Small intestine (tissue), 7 donors: ENCODE measurements at regions not wholly inside any gene's neighbourhood (a gene's known extent, or its start where the extent isn't known, plus 50 kb on each side); places are given as distances from the start of the nearest gene placed in this dataset.
"Not testable (repeated sequence)": the region's sequence is repeated elsewhere in the genome, so short reads cannot be mapped to it uniquely, and the experiment has no call there.

Experiments
- DNase-seq, 2 donors: peaks; one replicate each; pipeline versions ENCODE4 v3.0.0 to v3.0.0-alpha.2; 2013
- FAIRE-seq: peaks from 2 replicates; lab custom pipeline; 2012; peaks lifted over from hg19 to GRCh38; lab: Jason Lieb, UNC
- H3K27ac ChIP-seq, 3 donors: one replicate each; pipeline ENCODE4 v1.5.1; 2013; ENCODE audit warnings: low read length in 2 of 3, mild to moderate bottlenecking in 2 of 3, control low read depth in 1 of 3, inconsistent platforms in 1 of 3, low read depth in 1 of 3, moderate library complexity in 1 of 3
- H3K27me3 ChIP-seq, 3 donors: one replicate each; pipeline ENCODE4 v1.6.1; 2013; ENCODE audit warnings: low read length in 3 of 3, inconsistent platforms in 1 of 3; ENCODE audit not compliant: control insufficient read depth in 3 of 3, insufficient read depth in 3 of 3
- H3K36me3 ChIP-seq, 3 donors: one replicate each; pipeline ENCODE4 v1.6.1; 2013; ENCODE audit warnings: low read length in 3 of 3, inconsistent platforms in 1 of 3, low read depth in 1 of 3, mild to moderate bottlenecking in 1 of 3, moderate library complexity in 1 of 3; ENCODE audit not compliant: control insufficient read depth in 3 of 3, insufficient read depth in 2 of 3
- H3K4me1 ChIP-seq, 3 donors: one replicate each; pipeline ENCODE4 v1.6.1; 2013; ENCODE audit warnings: low read length in 2 of 3, inconsistent platforms in 1 of 3, low read depth in 1 of 3, mild to moderate bottlenecking in 1 of 3, moderate library complexity in 1 of 3; ENCODE audit not compliant: control insufficient read depth in 3 of 3, insufficient read depth in 2 of 3
- H3K4me3 ChIP-seq, 3 donors: one replicate each; pipeline ENCODE4 v1.5.1; 2013; ENCODE audit warnings: low read length in 3 of 3, control low read depth in 1 of 3, inconsistent platforms in 1 of 3, low read depth in 1 of 3, mild to moderate bottlenecking in 1 of 3, moderate library complexity in 1 of 3
- H3K9me3 ChIP-seq, 2 donors: one replicate each; pipeline ENCODE4 v1.6.1; 2013; ENCODE audit warnings: low read depth in 1 of 2, low read length in 1 of 2; ENCODE audit not compliant: control insufficient read depth in 2 of 2, insufficient read depth in 1 of 2
- WGBS, 3 donors: extraction: QIAGEN DNeasy Blood & Tissue Kit; methylation state at CpG; one replicate each; pipeline ENCODE4 v1.1.7; 2013; 5-methylcytosine and 5-hydroxymethylcytosine counted together
- donor health status: healthy with polysubstance abuse.
- donor health status: control.
- donor health status: control.
- donor health status: Bipolar disorder and iron deficiency.
- donor health status: healthy.

- DNase-seq (no peak), FAIRE-seq (no peak)
- no peaks in the 10 kb centered on the region for H3K27me3 ChIP-seq
- 29 to 43% (median 38%) methylated on average over 2 of the region's 2 CpGs for WGBS, 3 donors
- no peaks in the 10 kb centered on the region for H3K4me1 ChIP-seq
- H3K36me3 ChIP-seq = no peaks in the 10 kb centered on the region
- no peak overlapping the region for H3K27ac ChIP-seq
- no peak overlapping the region for H3K4me3 ChIP-seq
- no peaks in the 10 kb centered on the region for H3K9me3 ChIP-seq
Observed at GRCh38 chr11:28792856-28793255, 684.7 kb downstream of the METTL15 start.

DNA sequence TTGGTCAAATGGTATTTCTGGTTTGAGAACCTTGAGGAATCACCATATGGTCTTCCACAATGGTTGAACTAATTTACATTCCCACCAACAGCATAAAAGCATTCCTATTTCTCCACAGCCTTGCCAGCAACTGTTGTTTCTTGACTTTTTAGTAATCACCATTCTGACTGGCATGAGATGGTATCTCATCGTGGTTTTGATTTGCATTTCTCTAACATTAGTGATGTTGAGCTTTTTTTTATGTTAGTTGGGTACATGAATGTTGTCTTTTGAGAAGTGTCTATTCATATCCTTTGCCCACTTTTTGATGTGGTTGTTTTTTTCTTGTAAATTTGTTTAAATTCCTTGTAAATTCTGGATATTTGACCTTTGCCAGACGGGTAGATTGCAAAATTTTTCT lies 679.7 kb downstream of the METTL15 start:
- H3K36me3 ChIP-seq, H3K27me3 ChIP-seq, DNase-seq, H3K9me3 ChIP-seq, H3K4me1 ChIP-seq, H3K4me3 ChIP-seq, FAIRE-seq, H3K27ac ChIP-seq: not testable (repeated sequence)
- 61 to 74% (median 73%) methylated on average over 2 of the region's 2 CpGs for WGBS, 3 donors

DNA sequence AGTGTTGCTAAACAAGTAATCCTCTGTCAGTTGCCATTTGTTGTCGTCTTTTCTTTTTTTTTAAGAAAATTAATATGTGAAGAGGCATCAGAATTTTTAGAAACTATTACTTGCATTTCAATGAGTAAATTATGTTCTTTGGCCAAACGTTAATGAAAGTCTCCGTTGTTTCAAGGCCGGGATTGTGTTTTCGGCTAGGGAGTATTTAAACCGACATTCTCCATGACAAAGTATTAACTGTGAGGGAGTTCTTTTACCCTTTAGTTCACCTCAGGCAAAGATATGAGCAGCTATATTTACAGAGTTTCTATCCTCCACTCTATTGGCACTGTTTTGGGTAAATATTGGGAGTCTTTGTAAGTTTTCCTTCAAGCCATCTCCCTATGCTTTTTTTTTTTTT lies 668.9 kb downstream of the METTL15 start:
- no peaks in the 10 kb centered on the region for H3K4me1 ChIP-seq
- H3K9me3 ChIP-seq = peaks cover 2 to 9% of the 10 kb centered on the region in 2 donors
- no peaks in the 10 kb centered on the region for H3K27me3 ChIP-seq
- no peak overlapping the region for H3K4me3 ChIP-seq
- WGBS, 3 donors = 82 to 91% (median 90%) methylated on average over 6 of the region's 6 CpGs
- H3K27ac ChIP-seq = no peak overlapping the region
- DNase-seq = no peak
- FAIRE-seq = no peak
- no peaks in the 10 kb centered on the region for H3K36me3 ChIP-seq

- Histone ChIP-seq H3K9me3 (peaks cover 2 to 8% of the 10 kb centered on the region in 2 donors), H3K36me3 (no peaks in the 10 kb centered on the region), H3K27me3 (no peaks in the 10 kb centered on the region), H3K27ac (no peak overlapping the region), H3K4me1 (no peaks in the 10 kb centered on the region), H3K4me3 (no peak overlapping the region)
- WGBS, 3 donors = 79 to 93% (median 90%) methylated on average over 1 of the region's 1 CpG
- no peak for DNase-seq
- FAIRE-seq = no peak
Observed at GRCh38 chr11:28773606-28774005, 665.4 kb downstream of the METTL15 start.

GRCh38 chr11:28770806-28771205 lies 662.6 kb downstream of the METTL15 start:
- FAIRE-seq (no peak), DNase-seq (no peak)
- Histone ChIP-seq H3K36me3 (no peaks in the 10 kb centered on the region), H3K9me3 (peaks cover 2 to 8% of the 10 kb centered on the region in 2 donors), H3K4me3 (no peak overlapping the region), H3K27me3 (no peaks in the 10 kb centered on the region), H3K27ac (no peak overlapping the region), H3K4me1 (no peaks in the 10 kb centered on the region)
- 78 to 91% (median 81%) methylated on average over 1 of the region's 1 CpG for WGBS, 3 donors

DNA sequence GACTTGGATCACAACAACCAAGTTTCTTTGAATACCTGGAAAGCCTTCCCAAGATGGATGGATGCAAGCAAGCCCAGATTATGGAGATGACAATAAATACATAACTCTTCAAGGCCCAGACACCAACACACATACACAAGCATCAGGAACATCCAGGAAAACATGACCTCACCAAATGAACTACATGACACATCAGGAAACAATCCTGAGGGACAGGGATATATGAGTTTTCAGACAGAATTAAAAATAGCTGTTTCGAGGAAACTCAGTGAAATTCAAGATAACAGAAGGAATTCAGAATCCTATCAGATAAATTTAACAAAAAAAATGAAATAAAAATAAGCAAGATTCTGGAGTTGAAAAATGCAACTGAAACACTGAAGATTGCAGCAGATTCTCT lies 659.4 kb downstream of the METTL15 start:
- H3K27me3 ChIP-seq = no peaks in the 10 kb centered on the region
- H3K4me3 ChIP-seq = no peak overlapping the region
- FAIRE-seq = no peak

GRCh38 chr11:28763876-28764275 lies 655.7 kb downstream of the METTL15 start:
- no peaks in the 10 kb centered on the region for H3K36me3 ChIP-seq
- no peaks in the 10 kb centered on the region for H3K27me3 ChIP-seq
- no peak for DNase-seq
- no peak overlapping the region for H3K27ac ChIP-seq
- H3K4me3 ChIP-seq = no peak overlapping the region
- FAIRE-seq = no peak
- H3K9me3 ChIP-seq = no peaks in the 10 kb centered on the region
- H3K4me1 ChIP-seq = no peaks in the 10 kb centered on the region
- WGBS, 3 donors = 76 to 89% (median 80%) methylated on average over 1 of the region's 1 CpG

More for the DNA sequence above, 659.4 kb downstream of the METTL15 start:
- WGBS, 3 donors = 61 to 73% (median 68%) methylated on average over 1 of the region's 1 CpG
- Histone ChIP-seq H3K9me3 (no peaks in the 10 kb centered on the region), H3K4me1 (no peaks in the 10 kb centered on the region), H3K36me3 (no peaks in the 10 kb centered on the region), H3K27ac (no peak overlapping the region)
- DNase-seq = no peak

GRCh38 chr11:28763151-28763550 lies 655.0 kb downstream of the METTL15 start:
- Histone ChIP-seq H3K4me1 (no peaks in the 10 kb centered on the region), H3K27ac (no peak overlapping the region), H3K9me3 (no peaks in the 10 kb centered on the region), H3K4me3 (no peak overlapping the region), H3K27me3 (no peaks in the 10 kb centered on the region), H3K36me3 (no peaks in the 10 kb centered on the region)
- no peak for FAIRE-seq
- DNase-seq = no peak
- WGBS, 3 donors = 69 to 79% (median 76%) methylated on average over 1 of the region's 1 CpG

GRCh38 chr11:28760676-28761390 lies 652.6 kb downstream of the METTL15 start:
- no peaks in the 10 kb centered on the region for H3K4me1 ChIP-seq
- no peak overlapping the region for H3K27ac ChIP-seq
- no peak for DNase-seq
- no peaks in the 10 kb centered on the region for H3K9me3 ChIP-seq
- H3K27me3 ChIP-seq = no peaks in the 10 kb centered on the region
- no peak for FAIRE-seq
- H3K36me3 ChIP-seq = no peaks in the 10 kb centered on the region
- WGBS, 3 donors = 82 to 92% (median 85%) methylated on average over 8 of the region's 8 CpGs
- no peak overlapping the region for H3K4me3 ChIP-seq
